C4-2B (cell line): ENCODE measurements at regions not wholly inside any gene's neighbourhood (a gene's known extent, or its start where the extent isn't known, plus 50 kb on each side); places are given as distances from the start of the nearest gene placed in this dataset.

ENCODE experiments used
- ZFX ChIP-seq: fragments of 450-650 bp; IDR thresholded peaks from 2 replicates; pipeline ENCODE4 v1.6.1; 2017
- TF ChIP-seq, protein P1 (sequence below): fragments of 450-650 bp; conservative IDR thresholded peaks from 2 replicates; pipeline ENCODE4 v1.5.1; 2017; ENCODE audit warnings: mild to moderate bottlenecking

- TF ChIP-seq, protein P1, sequence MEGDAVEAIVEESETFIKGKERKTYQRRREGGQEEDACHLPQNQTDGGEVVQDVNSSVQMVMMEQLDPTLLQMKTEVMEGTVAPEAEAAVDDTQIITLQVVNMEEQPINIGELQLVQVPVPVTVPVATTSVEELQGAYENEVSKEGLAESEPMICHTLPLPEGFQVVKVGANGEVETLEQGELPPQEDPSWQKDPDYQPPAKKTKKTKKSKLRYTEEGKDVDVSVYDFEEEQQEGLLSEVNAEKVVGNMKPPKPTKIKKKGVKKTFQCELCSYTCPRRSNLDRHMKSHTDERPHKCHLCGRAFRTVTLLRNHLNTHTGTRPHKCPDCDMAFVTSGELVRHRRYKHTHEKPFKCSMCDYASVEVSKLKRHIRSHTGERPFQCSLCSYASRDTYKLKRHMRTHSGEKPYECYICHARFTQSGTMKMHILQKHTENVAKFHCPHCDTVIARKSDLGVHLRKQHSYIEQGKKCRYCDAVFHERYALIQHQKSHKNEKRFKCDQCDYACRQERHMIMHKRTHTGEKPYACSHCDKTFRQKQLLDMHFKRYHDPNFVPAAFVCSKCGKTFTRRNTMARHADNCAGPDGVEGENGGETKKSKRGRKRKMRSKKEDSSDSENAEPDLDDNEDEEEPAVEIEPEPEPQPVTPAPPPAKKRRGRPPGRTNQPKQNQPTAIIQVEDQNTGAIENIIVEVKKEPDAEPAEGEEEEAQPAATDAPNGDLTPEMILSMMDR = no peak
- TF ChIP-seq ZFX = no peak
Observed at GRCh38 chr2:7816944-7817343, 864.9 kb upstream of the ID2 start.
